ENCODE measurements at regions not wholly inside any gene's neighbourhood (a gene's known extent, or its start where the extent isn't known, plus 50 kb on each side); places are given as distances from the start of the nearest gene placed in this dataset.

GRCh38 chrX:42696536-42697124 lies 81.3 kb downstream of the PPP1R2C start:
- Histone ChIP-seq H3K9me3 (ENCODE audit: insufficient read depth, low read depth, low read length) (no peaks in the 10 kb centered on the region), H3K27me3 (ENCODE audit: insufficient read depth, low read length) (no peaks in the 10 kb centered on the region), H3K4me1 (ENCODE audit: insufficient read depth, low read length) (no peaks in the 10 kb centered on the region), H2AFZ (ENCODE audit: low read depth, low read length) (no peak overlapping the region), H4K20me1 (ENCODE audit: insufficient read depth, low read length) (no peaks in the 10 kb centered on the region), H3K4me3 (ENCODE audit: insufficient read depth, low read depth, low read length) (no peak overlapping the region), H3K9ac (ENCODE audit: low read length) (no peak overlapping the region), H3K4me2 (ENCODE audit: low read length) (no peak overlapping the region), H3K79me2 (ENCODE audit: insufficient read depth, low read length) (no peaks in the 10 kb centered on the region), H3K27ac (ENCODE audit: low read depth, low read length) (no peak overlapping the region), H3K36me3 (ENCODE audit: insufficient read depth, low read length) (no peaks in the 10 kb centered on the region)
- Mint-ChIP-seq H3K9me3 (ENCODE audit: unreplicated experiment) (peaks cover 2% of the 10 kb centered on the region), H3K4me3 (ENCODE audit: unreplicated experiment) (no peak overlapping the region), H3K27ac (ENCODE audit: unreplicated experiment) (no peak overlapping the region), H3K4me1 (ENCODE audit: low read depth, unreplicated experiment) (no peaks in the 10 kb centered on the region), H3K27me3 (ENCODE audit: low read depth, unreplicated experiment) (no peaks in the 10 kb centered on the region), H3K36me3 (ENCODE audit: low read depth, unreplicated experiment) (no peaks in the 10 kb centered on the region)
- DNase-seq (ENCODE audit: low read depth) (no peak), FAIRE-seq (no peak)
- TF ChIP-seq EZH2 (IDR thresholded peaks at IDR 0.05; ENCODE audit: insufficient read depth, low read length) (no peak), CTCF (IDR thresholded peaks at IDR 0.05; ENCODE audit: insufficient read depth, low read depth, low read length) (no peak)

GRCh38 chrX:42695800-42696358 lies 82.1 kb downstream of the PPP1R2C start:
- Histone ChIP-seq H2AFZ (ENCODE audit: low read depth, low read length) (no peak overlapping the region), H3K4me1 (ENCODE audit: insufficient read depth, low read length) (no peaks in the 10 kb centered on the region), H3K36me3 (ENCODE audit: insufficient read depth, low read length) (no peaks in the 10 kb centered on the region), H4K20me1 (ENCODE audit: insufficient read depth, low read length) (no peaks in the 10 kb centered on the region), H3K4me3 (ENCODE audit: insufficient read depth, low read depth, low read length) (no peak overlapping the region), H3K27me3 (ENCODE audit: insufficient read depth, low read length) (no peaks in the 10 kb centered on the region), H3K9ac (ENCODE audit: low read length) (no peak overlapping the region), H3K27ac (ENCODE audit: low read depth, low read length) (no peak overlapping the region), H3K4me2 (ENCODE audit: low read length) (no peak overlapping the region), H3K79me2 (ENCODE audit: insufficient read depth, low read length) (no peaks in the 10 kb centered on the region), H3K9me3 (ENCODE audit: insufficient read depth, low read depth, low read length) (no peaks in the 10 kb centered on the region)
- Mint-ChIP-seq H3K36me3 (ENCODE audit: low read depth, unreplicated experiment) (no peaks in the 10 kb centered on the region), H3K27ac (ENCODE audit: unreplicated experiment) (no peak overlapping the region), H3K4me1 (ENCODE audit: low read depth, unreplicated experiment) (no peaks in the 10 kb centered on the region), H3K9me3 (ENCODE audit: unreplicated experiment) (peaks cover 2% of the 10 kb centered on the region), H3K4me3 (ENCODE audit: unreplicated experiment) (no peak overlapping the region), H3K27me3 (ENCODE audit: low read depth, unreplicated experiment) (no peaks in the 10 kb centered on the region)
- TF ChIP-seq EZH2 (IDR thresholded peaks at IDR 0.05; ENCODE audit: insufficient read depth, low read length) (no peak), CTCF (IDR thresholded peaks at IDR 0.05; ENCODE audit: insufficient read depth, low read depth, low read length) (no peak)
- DNase-seq (ENCODE audit: low read depth) (no peak), FAIRE-seq (peak; percentile 96)

- Histone ChIP-seq H3K4me3 (ENCODE audit: insufficient read depth, low read depth, low read length) (no peak overlapping the region), H3K9me3 (ENCODE audit: insufficient read depth, low read depth, low read length) (no peaks in the 10 kb centered on the region), H3K4me2 (ENCODE audit: low read length) (no peak overlapping the region), H4K20me1 (ENCODE audit: insufficient read depth, low read length) (no peaks in the 10 kb centered on the region), H2AFZ (ENCODE audit: low read depth, low read length) (no peak overlapping the region), H3K27ac (ENCODE audit: low read depth, low read length) (no peak overlapping the region), H3K79me2 (ENCODE audit: insufficient read depth, low read length) (no peaks in the 10 kb centered on the region), H3K27me3 (ENCODE audit: insufficient read depth, low read length) (no peaks in the 10 kb centered on the region), H3K9ac (ENCODE audit: low read length) (no peak overlapping the region), H3K36me3 (ENCODE audit: insufficient read depth, low read length) (no peaks in the 10 kb centered on the region), H3K4me1 (ENCODE audit: insufficient read depth, low read length) (no peaks in the 10 kb centered on the region)
- DNase-seq (ENCODE audit: low read depth) (no peak), FAIRE-seq (peak; percentile 67)
- no peaks in the 10 kb centered on the region for H3K36me3 Mint-ChIP-seq (ENCODE audit: low read depth, unreplicated experiment)
- peaks cover 2% of the 10 kb centered on the region for H3K9me3 Mint-ChIP-seq (ENCODE audit: unreplicated experiment)
- TF ChIP-seq CTCF (IDR thresholded peaks at IDR 0.05; ENCODE audit: insufficient read depth, low read depth, low read length) (no peak), EZH2 (IDR thresholded peaks at IDR 0.05; ENCODE audit: insufficient read depth, low read length) (no peak)
- no peak overlapping the region for H3K27ac Mint-ChIP-seq (ENCODE audit: unreplicated experiment)
- H3K4me3 Mint-ChIP-seq (ENCODE audit: unreplicated experiment), result no peak overlapping the region
- no peaks in the 10 kb centered on the region for H3K27me3 Mint-ChIP-seq (ENCODE audit: low read depth, unreplicated experiment)
- no peaks in the 10 kb centered on the region for H3K4me1 Mint-ChIP-seq (ENCODE audit: low read depth, unreplicated experiment)
Observed at GRCh38 chrX:42694260-42694815, 83.6 kb downstream of the PPP1R2C start.
